Cardiac fibroblast (primary cell): ENCODE measurements at regions not wholly inside any gene's neighbourhood (a gene's known extent, or its start where the extent isn't known, plus 50 kb on each side); places are given as distances from the start of the nearest gene placed in this dataset.

ENCODE experiments used
- DNase-seq, 2 donors: peaks; one replicate each; pipeline versions ENCODE4 v3.0.0 to v3.0.0-alpha.2; 2010; ENCODE audit warnings: low read depth in 2 of 2
- H3K4me3 ChIP-seq, 2 donors: replicated peaks in 1 of 2; 1 replicate in 1 of 2; 2 replicates in 1 of 2; pipeline ENCODE4 v1.5.1; 2011; ENCODE audit warnings: low read depth in 2 of 2, low read length in 2 of 2, mild to moderate bottlenecking in 2 of 2, moderate library complexity in 1 of 2
- CTCF ChIP-seq: IDR thresholded peaks from one replicate; pipeline ENCODE4 v1.5.1; 2011; ENCODE audit warnings: low read depth, mild to moderate bottlenecking, low read length, inconsistent platforms

GRCh38 chr10:105969884-105970377 is 1194.6 kb downstream of the SORCS1 start:
- no peak for TF ChIP-seq CTCF
- DNase-seq = no peak

GRCh38 chr10:105968666-105969065 is 1195.8 kb downstream of the SORCS1 start:
- TF ChIP-seq CTCF = no peak
- DNase-seq = no peak
- no peak overlapping the region for H3K4me3 ChIP-seq

More at GRCh38 chr10:105969884-105970377, 1194.6 kb downstream of the SORCS1 start:
- H3K4me3 ChIP-seq = no peak overlapping the region

- H3K4me3 ChIP-seq = no peak overlapping the region
- TF ChIP-seq CTCF = no peak
- no peak for DNase-seq
Measured at GRCh38 chr10:105967256-105967655, 1197.2 kb downstream of the SORCS1 start.

- no peak for DNase-seq
- H3K4me3 ChIP-seq = no peak overlapping the region
- no peak for TF ChIP-seq CTCF
Measured at GRCh38 chr10:105965141-105965540, 1199.4 kb downstream of the SORCS1 start.

GRCh38 chr10:105964009-105964408 is 1200.5 kb downstream of the SORCS1 start:
- no peak overlapping the region for H3K4me3 ChIP-seq
- peak in 1 of 2 donors; percentile 13 for DNase-seq
- no peak for TF ChIP-seq CTCF

GRCh38 chr10:105963334-105963884 is 1201.1 kb downstream of the SORCS1 start:
- no peak overlapping the region for H3K4me3 ChIP-seq
- no peak for DNase-seq
- no peak for TF ChIP-seq CTCF

GRCh38 chr10:105956550-105956949 is 1208.0 kb downstream of the SORCS1 start:
- TF ChIP-seq CTCF = no peak
- no peak for DNase-seq
- no peak overlapping the region for H3K4me3 ChIP-seq
